ENCODE measurements at regions not wholly inside any gene's neighbourhood (a gene's known extent, or its start where the extent isn't known, plus 50 kb on each side); places are given as distances from the start of the nearest gene placed in this dataset.

DNA sequence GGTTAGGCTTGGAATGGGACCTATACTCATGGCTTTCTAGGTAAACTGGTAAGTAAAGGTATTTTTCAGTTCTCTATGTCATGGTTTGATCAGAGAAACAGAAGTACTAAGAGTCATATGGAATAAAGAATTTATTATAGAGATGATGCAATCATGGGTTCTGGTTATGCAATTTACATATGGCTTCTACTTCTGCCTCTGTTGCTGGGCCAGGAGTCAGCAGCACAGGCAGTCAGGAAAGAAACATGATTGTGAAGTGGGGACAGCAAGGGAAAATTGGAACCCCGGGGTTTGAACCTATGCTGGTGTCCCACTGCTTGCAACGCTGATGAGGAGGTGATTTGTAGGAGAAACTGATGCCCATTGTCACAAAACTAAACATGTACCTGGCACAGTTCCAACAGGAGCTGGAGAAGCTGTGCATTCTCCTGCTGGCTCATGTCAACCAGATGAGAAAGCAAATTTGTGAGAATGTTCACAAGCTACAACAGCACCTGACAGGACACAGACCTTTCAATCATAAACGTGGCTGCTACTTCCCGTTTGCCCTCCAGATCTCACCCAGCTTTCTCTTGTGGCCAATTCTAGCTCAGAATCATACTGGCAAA lies 887.1 kb downstream of the TFAP2A start:
- H3K4me3 ChIP-seq (replicated peaks in 1 of 3; ENCODE audit: insufficient read depth in 1 of 3, low read depth in 1 of 3, low read length in 3 of 3): no peak overlapping the region
- ChIA-PET CTCF (no interaction called here), POLR2A (no interaction called here)
- no peak overlapping the region for H2AFZ ChIP-seq (ENCODE audit: low read depth, low read length)
- no peak for TF ChIP-seq GATA2 (IDR thresholded peaks at IDR 0.05; ENCODE audit: insufficient read depth, insufficient read length, low read depth, low read length)
- TF ChIP-seq FOS (IDR thresholded peaks at IDR 0.05; ENCODE audit: borderline replicate concordance, insufficient read depth, low read length): no peak
- H3K27me3 ChIP-seq (ENCODE audit: control insufficient read depth in 2 of 2, insufficient read depth in 2 of 2, low read length in 2 of 2): no peaks in the 10 kb centered on the region
- dilution Hi-C loops (cut with MboI; ENCODE audit: extremely low pct_ligation_motif_present, low sequenced_read_pairs) (no loop called here), intact Hi-C loops (cut with micrococcal nuclease) (no loop called here)
- no peak overlapping the region for H3K9ac ChIP-seq (replicated peaks; ENCODE audit: extremely low read depth, insufficient read depth, low read length)
- FAIRE-seq (no peak), DNase-seq (ENCODE audit: low read depth, low spot score) (no peak)
- peaks cover 5% of the 10 kb centered on the region for H3K4me1 ChIP-seq (ENCODE audit: control insufficient read depth, extremely low read depth, insufficient read depth, low read length)
- BruUV-seq (replicated peaks): no TSS peak
- no peak overlapping the region for H3K27ac ChIP-seq (ENCODE audit: insufficient read depth, low read depth, low read length)
- H3K4me2 ChIP-seq (ENCODE audit: insufficient read depth, low read length): no peak overlapping the region
- H3K36me3 ChIP-seq (ENCODE audit: control insufficient read depth in 2 of 2, extremely low read depth in 1 of 2, insufficient read depth in 2 of 2, low read length in 2 of 2): no peaks in the 10 kb centered on the region
- H3K9me3 ChIP-seq (replicated peaks; ENCODE audit: control insufficient read depth, insufficient read depth, low read length): no peaks in the 10 kb centered on the region
- no peaks in the 10 kb centered on the region for H3K9me1 ChIP-seq (replicated peaks; ENCODE audit: control insufficient read depth, extremely low read depth, insufficient read depth, low read length)
- no peaks in the 10 kb centered on the region for H3K79me2 ChIP-seq (ENCODE audit: control insufficient read depth, insufficient read depth, low read length)
- no peaks in the 10 kb centered on the region for H4K20me1 ChIP-seq (replicated peaks; ENCODE audit: control insufficient read depth, extremely low read depth, insufficient read depth, low read length)

DNA sequence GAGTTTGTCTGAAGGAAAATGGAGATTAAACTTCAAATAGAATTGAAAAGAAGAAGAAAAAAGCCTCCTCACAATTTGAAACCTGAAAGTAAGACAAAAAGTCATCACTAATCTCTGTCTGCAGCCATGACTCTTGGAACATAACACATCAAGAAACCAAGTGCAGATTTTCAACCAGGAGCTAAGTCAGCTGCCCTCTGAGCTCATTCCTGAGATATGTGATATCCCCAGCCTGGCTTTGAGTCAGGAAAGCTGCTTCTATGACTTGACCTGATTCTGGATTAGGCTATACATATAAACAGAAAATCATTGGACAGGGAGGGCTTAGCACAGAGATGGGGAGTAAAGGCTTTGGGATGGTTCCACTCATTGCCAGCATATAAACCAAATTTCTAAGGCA lies 891.4 kb downstream of the TFAP2A start:
- no peak overlapping the region for H2AFZ ChIP-seq (ENCODE audit: low read depth, low read length)
- peak; percentile 8 for FAIRE-seq
- H3K4me1 ChIP-seq (ENCODE audit: control insufficient read depth, extremely low read depth, insufficient read depth, low read length): peaks cover 33% of the 10 kb centered on the region
- BruUV-seq (replicated peaks): no TSS peak
- H3K9me1 ChIP-seq (replicated peaks; ENCODE audit: control insufficient read depth, extremely low read depth, insufficient read depth, low read length): no peaks in the 10 kb centered on the region
- no peak overlapping the region for H3K9ac ChIP-seq (replicated peaks; ENCODE audit: extremely low read depth, insufficient read depth, low read length)
- H3K79me2 ChIP-seq (ENCODE audit: control insufficient read depth, insufficient read depth, low read length): no peaks in the 10 kb centered on the region
- no peak overlapping the region for H3K4me2 ChIP-seq (ENCODE audit: insufficient read depth, low read length)
- H3K36me3 ChIP-seq (ENCODE audit: control insufficient read depth in 2 of 2, extremely low read depth in 1 of 2, insufficient read depth in 2 of 2, low read length in 2 of 2): no peaks in the 10 kb centered on the region
- H3K4me3 ChIP-seq (replicated peaks in 1 of 3; ENCODE audit: insufficient read depth in 1 of 3, low read depth in 1 of 3, low read length in 3 of 3): no peak overlapping the region
- DNase-seq (ENCODE audit: low read depth, low spot score): peak; percentile 64
- H3K27me3 ChIP-seq (ENCODE audit: control insufficient read depth in 2 of 2, insufficient read depth in 2 of 2, low read length in 2 of 2): no peaks in the 10 kb centered on the region
- peak overlapping the region; percentile 12 for H3K27ac ChIP-seq (ENCODE audit: insufficient read depth, low read depth, low read length)
- dilution Hi-C loops (cut with MboI; ENCODE audit: extremely low pct_ligation_motif_present, low sequenced_read_pairs) (no loop called here), intact Hi-C loops (cut with micrococcal nuclease) (no loop called here)
- POLR2A ChIA-PET: no interaction called here
- no peaks in the 10 kb centered on the region for H3K9me3 ChIP-seq (replicated peaks; ENCODE audit: control insufficient read depth, insufficient read depth, low read length)
- H4K20me1 ChIP-seq (replicated peaks; ENCODE audit: control insufficient read depth, extremely low read depth, insufficient read depth, low read length): no peaks in the 10 kb centered on the region
- TF ChIP-seq MYC (IDR thresholded peaks at IDR 0.05; ENCODE audit: low read depth, low read length): no peak
- no peak for TF ChIP-seq GATA2 (IDR thresholded peaks at IDR 0.05; ENCODE audit: insufficient read depth, insufficient read length, low read depth, low read length)
- TF ChIP-seq POLR2AphosphoS5 (IDR thresholded peaks at IDR 0.05; ENCODE audit: insufficient read depth, low read depth, low read length): no peak
- TF ChIP-seq JUN (IDR thresholded peaks at IDR 0.05; ENCODE audit: borderline replicate concordance, insufficient read depth, insufficient read length, low read depth): no peak
- TF ChIP-seq, protein P1, sequence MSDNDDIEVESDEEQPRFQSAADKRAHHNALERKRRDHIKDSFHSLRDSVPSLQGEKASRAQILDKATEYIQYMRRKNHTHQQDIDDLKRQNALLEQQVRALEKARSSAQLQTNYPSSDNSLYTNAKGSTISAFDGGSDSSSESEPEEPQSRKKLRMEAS (IDR thresholded peaks at IDR 0.05; ENCODE audit: insufficient read depth, insufficient read length): no peak
- no peak for TF ChIP-seq FOS (IDR thresholded peaks at IDR 0.05; ENCODE audit: borderline replicate concordance, insufficient read depth, low read length)
- no peak for TF ChIP-seq POLR2A (IDR thresholded peaks at IDR 0.05; ENCODE audit: low read depth, low read length)
- TF ChIP-seq, protein P2, sequence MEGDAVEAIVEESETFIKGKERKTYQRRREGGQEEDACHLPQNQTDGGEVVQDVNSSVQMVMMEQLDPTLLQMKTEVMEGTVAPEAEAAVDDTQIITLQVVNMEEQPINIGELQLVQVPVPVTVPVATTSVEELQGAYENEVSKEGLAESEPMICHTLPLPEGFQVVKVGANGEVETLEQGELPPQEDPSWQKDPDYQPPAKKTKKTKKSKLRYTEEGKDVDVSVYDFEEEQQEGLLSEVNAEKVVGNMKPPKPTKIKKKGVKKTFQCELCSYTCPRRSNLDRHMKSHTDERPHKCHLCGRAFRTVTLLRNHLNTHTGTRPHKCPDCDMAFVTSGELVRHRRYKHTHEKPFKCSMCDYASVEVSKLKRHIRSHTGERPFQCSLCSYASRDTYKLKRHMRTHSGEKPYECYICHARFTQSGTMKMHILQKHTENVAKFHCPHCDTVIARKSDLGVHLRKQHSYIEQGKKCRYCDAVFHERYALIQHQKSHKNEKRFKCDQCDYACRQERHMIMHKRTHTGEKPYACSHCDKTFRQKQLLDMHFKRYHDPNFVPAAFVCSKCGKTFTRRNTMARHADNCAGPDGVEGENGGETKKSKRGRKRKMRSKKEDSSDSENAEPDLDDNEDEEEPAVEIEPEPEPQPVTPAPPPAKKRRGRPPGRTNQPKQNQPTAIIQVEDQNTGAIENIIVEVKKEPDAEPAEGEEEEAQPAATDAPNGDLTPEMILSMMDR (IDR thresholded peaks at IDR 0.05; ENCODE audit: extremely low read depth in 1 of 2, insufficient read depth in 1 of 2, low read depth in 1 of 2, low read length in 2 of 2): no peak
- no peak for TF ChIP-seq EZH2 (IDR thresholded peaks at IDR 0.05; ENCODE audit: borderline replicate concordance, low read depth, low read length, severe bottlenecking)
- CTCF ChIA-PET: interaction anchor here (0.6 to 1.4 kb wide), 4 partner anchors 14 to 906 kb away, joined by 3 to 7 read pairs (median 4); no protein-coding TSS in a partner anchor
